HG03095 (cell line): ENCODE measurements at regions not wholly inside any gene's neighbourhood (a gene's known extent, or its start where the extent isn't known, plus 50 kb on each side); places are given as distances from the start of the nearest gene placed in this dataset.
A peak's percentile ranks its signal among the peaks of the same experiment; 100 is the strongest.
"Not testable (repeated sequence)": the region's sequence is repeated elsewhere in the genome, so short reads cannot be mapped to it uniquely, and the experiment has no call there.

Source experiments
- ATAC-seq: cut with Tn5 transposase; IDR thresholded peaks from one replicate; pipeline ENCODE4 v1.9.1; 2021; ENCODE audit warnings: moderate library complexity; ENCODE audit not compliant: unreplicated experiment

GRCh38 chr3:78238811-78239210, 1198.9 kb downstream of the ROBO2 start:
- no peak for ATAC-seq

DNA sequence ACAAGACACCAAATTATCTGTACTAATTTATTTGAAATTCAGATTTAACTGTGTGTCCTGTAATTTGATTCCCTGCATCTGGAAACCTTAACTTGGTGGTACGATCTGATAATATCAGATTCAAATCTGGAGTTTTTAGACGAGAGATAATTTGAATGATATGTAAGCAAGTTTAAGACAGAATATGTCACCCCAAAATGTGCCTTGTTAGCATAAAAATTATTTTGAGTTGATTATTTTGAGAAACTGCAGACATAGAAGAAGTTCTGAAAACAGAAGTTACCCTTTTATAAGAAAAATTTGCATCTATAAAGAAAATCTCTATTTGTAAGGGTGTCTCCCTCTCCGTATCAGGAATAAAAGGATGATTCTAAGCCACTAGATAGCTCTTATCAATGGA, 1202.8 kb downstream of the ROBO2 start:
- ATAC-seq: no peak

GRCh38 chr3:78244136-78244535, 1204.2 kb downstream of the ROBO2 start:
- no peak for ATAC-seq

GRCh38 chr3:78249294-78249693, 1209.4 kb downstream of the ROBO2 start:
- no peak for ATAC-seq

DNA sequence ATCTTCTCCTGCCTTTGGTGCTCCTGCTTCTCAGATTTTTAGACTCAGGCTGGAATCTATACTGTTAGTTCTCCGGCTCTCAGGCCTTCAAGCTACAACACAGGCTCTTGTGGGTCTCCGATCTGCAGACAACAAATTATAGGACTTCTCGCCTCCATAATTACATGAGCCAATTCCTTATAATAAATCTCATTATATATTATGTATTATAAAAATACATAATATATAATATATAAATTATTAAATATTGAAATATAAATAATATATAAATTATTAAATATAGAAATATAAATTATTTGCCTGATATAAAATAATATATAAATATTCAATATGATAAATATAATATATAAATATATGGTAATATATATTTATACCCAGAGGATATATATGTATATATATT, 1214.0 kb downstream of the ROBO2 start:
- ATAC-seq: no peak

DNA sequence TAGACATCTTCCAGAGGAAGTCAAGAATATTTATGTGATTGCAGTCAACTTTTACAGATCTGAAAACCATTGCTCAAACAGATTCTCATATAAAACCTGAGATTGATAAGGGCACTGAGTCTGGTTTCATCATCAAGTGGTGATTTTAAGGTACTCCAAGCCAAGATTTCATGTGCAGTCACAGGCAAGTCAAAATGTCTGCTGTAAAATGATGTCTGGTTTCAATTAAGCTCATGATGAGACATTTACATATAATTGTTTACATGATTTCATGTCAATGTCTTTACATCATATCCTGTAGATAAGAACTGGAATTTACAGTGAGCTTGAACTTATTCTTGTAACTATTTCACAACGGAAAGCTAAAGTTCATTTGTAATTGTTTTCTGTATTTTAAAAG, 1215.5 kb downstream of the ROBO2 start:
- no peak for ATAC-seq

DNA sequence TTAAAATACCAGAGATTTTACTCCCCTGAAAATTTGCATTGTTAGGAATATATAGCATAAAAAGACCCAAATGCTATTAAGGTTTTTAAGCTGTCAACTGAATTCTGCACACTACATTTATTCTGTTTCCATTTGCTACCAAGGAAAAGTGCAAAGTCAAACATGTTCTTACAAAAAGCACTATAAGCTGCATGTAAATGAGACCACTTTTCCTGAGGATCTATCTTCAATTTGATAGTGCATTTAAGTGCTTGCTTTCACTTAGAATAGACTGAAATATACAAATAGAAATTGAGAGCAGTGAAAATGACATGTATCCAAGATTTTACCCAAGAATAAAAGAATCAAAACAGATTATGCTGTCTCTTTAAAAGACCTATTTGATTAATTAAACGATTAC, 1216.2 kb downstream of the ROBO2 start:
- no peak for ATAC-seq

GRCh38 chr3:78257951-78258530, 1218.1 kb downstream of the ROBO2 start:
- ATAC-seq: no peak

DNA sequence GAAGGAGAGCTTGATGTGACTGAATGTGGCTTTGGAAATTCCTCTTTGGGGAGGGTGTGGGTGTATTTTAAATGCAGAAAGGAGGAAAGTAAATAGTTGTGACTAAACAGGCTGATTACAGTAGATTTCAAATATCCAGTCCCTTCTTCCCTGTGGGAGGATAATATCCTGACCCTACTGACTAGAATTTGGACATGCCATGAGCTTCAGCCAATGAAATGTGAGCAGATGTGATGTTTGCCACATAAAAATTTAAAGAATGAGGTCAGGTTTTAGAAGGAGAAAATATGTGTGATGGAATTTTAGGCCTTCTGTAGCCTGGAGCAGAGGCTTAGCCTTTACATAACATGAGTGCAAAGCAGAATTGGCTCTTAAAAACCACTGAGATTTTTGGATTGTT, 1218.9 kb downstream of the ROBO2 start:
- no peak for ATAC-seq

DNA sequence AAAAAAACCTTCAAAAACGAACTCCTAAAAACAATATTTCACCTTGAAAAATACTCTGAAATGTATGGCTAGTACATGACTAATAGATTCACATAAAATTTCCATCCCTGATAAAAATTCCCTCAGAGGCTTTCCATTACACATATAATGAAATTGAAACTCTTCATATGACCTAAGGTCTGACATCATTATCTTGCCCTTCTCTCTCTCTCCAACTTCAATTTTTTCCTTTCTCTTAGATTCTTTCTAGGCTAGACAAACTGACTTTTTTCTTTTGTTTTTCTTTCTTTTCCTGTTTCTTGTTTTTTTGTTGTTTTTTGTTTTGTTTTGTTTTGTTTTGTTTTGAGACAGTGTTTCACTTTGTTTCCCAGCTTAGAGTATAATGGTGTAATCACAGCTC, 1220.5 kb downstream of the ROBO2 start:
- no peak for ATAC-seq

DNA sequence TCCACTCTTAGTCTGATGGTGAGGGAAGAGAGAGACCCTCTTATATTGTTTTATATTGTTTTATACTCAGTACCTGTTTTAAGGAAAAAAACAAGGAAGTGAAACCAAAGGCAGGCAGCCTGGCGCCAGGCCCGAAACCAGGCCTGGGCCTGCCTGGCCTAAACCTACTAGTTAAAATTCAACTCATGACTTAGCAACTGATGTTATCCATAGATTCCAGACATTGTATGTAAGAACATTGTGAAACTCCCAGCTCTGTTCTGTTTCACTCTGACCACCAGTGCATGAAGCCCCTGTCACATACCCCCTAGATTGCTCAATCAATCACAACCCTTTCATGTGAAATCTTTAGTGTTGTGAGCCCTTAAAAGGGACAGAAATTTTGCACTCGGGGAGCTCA, 1226.7 kb downstream of the ROBO2 start:
- ATAC-seq: not testable (repeated sequence)

- ATAC-seq: no peak
These were observed 1227.3 kb downstream of the ROBO2 start for GRCh38 chr3:78267235-78267634.

GRCh38 chr3:78268087-78268486, 1228.2 kb downstream of the ROBO2 start:
- no peak for ATAC-seq

GRCh38 chr3:78268716-78269668, 1229.1 kb downstream of the ROBO2 start:
- no peak for ATAC-seq

- no peak for ATAC-seq
These were observed 1233.4 kb downstream of the ROBO2 start for GRCh38 chr3:78273326-78273725.

- no peak for ATAC-seq
These were observed 1234.7 kb downstream of the ROBO2 start for GRCh38 chr3:78274475-78275065.

- no peak for ATAC-seq
These were observed 1235.5 kb downstream of the ROBO2 start for GRCh38 chr3:78275420-78275852.

DNA sequence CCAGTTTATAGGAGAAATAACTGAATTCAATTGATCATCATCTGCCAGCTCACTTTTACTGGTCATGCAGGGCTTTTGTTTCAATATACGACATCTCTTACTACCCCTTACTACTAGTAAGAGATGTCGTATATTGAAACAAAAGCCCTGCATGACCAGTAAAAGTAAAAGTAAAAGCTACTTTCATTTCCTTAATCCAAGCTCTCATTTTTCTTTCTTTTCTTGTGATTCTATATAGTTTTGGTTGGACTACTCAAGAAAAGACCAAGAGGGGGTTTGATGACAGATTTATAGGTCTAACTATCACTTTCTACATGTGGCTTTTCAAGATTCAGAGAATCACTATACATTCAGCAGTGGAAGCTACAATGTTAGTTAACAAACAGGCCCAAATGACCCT, 1237.3 kb downstream of the ROBO2 start:
- peak; percentile 59 for ATAC-seq

DNA sequence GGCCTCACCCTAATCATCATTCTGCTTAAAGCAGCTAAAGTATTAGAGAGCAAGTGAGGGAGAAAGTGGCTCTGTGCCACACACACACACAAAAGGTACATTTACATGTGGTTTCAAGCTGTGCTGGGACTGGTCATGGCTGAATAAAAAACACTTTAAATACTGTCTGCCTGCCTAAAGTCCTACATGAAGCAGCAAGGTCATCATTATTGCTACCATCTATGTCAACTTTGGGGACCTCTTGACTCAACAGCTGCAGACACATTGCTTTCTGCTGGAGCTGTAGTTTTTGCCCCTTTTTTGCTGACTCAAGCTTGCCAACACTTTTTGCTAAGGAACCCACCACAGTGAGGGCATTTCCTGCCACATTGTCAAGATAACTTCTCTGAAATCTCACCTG, 1237.9 kb downstream of the ROBO2 start:
- ATAC-seq: peak; percentile 23

- no peak for ATAC-seq
These were observed 1239.2 kb downstream of the ROBO2 start for GRCh38 chr3:78279091-78279490.

DNA sequence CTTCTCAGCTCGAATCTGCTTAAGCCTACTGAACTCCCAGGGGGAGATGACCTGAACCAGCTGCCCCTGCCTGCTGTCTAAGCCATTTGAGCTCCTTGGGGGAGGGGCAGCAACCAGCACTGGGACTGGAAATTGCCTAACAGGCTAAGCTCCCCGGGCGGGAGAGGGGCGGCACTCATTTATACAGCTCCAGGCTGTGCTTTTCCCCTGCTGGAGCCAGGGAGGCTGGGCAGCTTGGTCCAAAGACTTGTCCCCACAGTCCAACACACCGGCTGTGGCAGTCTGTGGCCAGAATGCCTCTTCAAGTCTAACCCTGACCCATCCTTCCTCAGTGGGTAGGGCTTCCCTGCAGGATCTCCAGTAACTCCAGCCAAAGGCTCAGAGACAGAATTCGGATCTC, 1241.5 kb downstream of the ROBO2 start:
- ATAC-seq: no peak

- ATAC-seq: no peak
These were observed 1244.1 kb downstream of the ROBO2 start for GRCh38 chr3:78283994-78284393.
